Lung (tissue), 11 donors: ENCODE measurements at regions not wholly inside any gene's neighbourhood (a gene's known extent, or its start where the extent isn't known, plus 50 kb on each side); places are given as distances from the start of the nearest gene placed in this dataset.

Source experiments
- ATAC-seq: fragments of 200-7000 bp; cut with Tn5 transposase; one replicate; pipeline ENCODE4 v1.9.1; 2020; ENCODE audit warnings: moderate number of reproducible peaks; ENCODE audit not compliant: insufficient read depth, low FRiP score
- DNase-seq, 3 donors: peaks; one replicate each; pipeline ENCODE4 v3.0.0-alpha.2; 2013 to 2017
- H3K27ac ChIP-seq, 2 donors: one replicate each; pipeline ENCODE4 v1.5.1; 2013; ENCODE audit warnings: mild to moderate bottlenecking in 2 of 2, moderate library complexity in 2 of 2, control low read depth in 1 of 2, inconsistent platforms in 1 of 2, low read depth in 1 of 2, low read length in 1 of 2
- H3K27me3 ChIP-seq, 3 donors: one replicate each; pipeline ENCODE4 v1.5.1; 2013; ENCODE audit warnings: low read length in 2 of 3; ENCODE audit not compliant: control insufficient read depth in 3 of 3, insufficient read depth in 3 of 3
- H3K36me3 ChIP-seq, 4 donors: one replicate each; pipeline ENCODE4 v1.5.1; 2013; ENCODE audit warnings: low read length in 4 of 4, mild to moderate bottlenecking in 1 of 4, moderate library complexity in 1 of 4; ENCODE audit not compliant: control insufficient read depth in 4 of 4, insufficient read depth in 4 of 4
- H3K4me1 ChIP-seq, 5 donors: one replicate each; pipeline ENCODE4 v1.5.1; 2013; ENCODE audit warnings: low read length in 5 of 5, mild to moderate bottlenecking in 2 of 5, moderate library complexity in 1 of 5; ENCODE audit not compliant: control insufficient read depth in 5 of 5, insufficient read depth in 5 of 5
- H3K4me3 ChIP-seq: one replicate; pipeline ENCODE4 v1.5.1; 2013; ENCODE audit warnings: mild to moderate bottlenecking, control low read depth, moderate library complexity
- H3K9ac ChIP-seq, 2 donors: one replicate each; pipeline ENCODE4 v1.5.1; 2013; ENCODE audit warnings: low read length in 2 of 2, control low read depth in 1 of 2; ENCODE audit not compliant: insufficient read depth in 1 of 2
- H3K9me3 ChIP-seq, 4 donors: one replicate each; pipeline ENCODE4 v1.5.1; 2013; ENCODE audit warnings: low read length in 3 of 4, mild to moderate bottlenecking in 1 of 4, moderate library complexity in 1 of 4; ENCODE audit not compliant: control insufficient read depth in 4 of 4, insufficient read depth in 3 of 4
- CTCF ChIP-seq: IDR thresholded peaks from 2 replicates; pipeline ENCODE4 v1.5.1; 2012; ENCODE audit warnings: mild to moderate bottlenecking; ENCODE audit errors: control extremely low read depth, extremely low read depth
- WGBS, 2 donors: extraction: QIAGEN DNeasy Blood & Tissue Kit; methylation state at CpG; one replicate each; pipeline ENCODE4 v1.1.7; 2013; 5-methylcytosine and 5-hydroxymethylcytosine counted together
- donor health status: control.
- donor health status: control.
- donor health status: Bipolar disorder and iron deficiency.
- donor health status: healthy.
- donor health status: DM: yes; HTN: yes; CAD: no.

- Histone ChIP-seq H3K9ac (no peak overlapping the region), H3K27ac (peak overlapping the region in 1 of 2 donors; percentile 53), H3K4me1 (peaks cover 0 to 37% (median 13%) of the 10 kb centered on the region in 5 donors), H3K27me3 (no peaks in the 10 kb centered on the region), H3K9me3 (no peaks in the 10 kb centered on the region), H3K36me3 (no peaks in the 10 kb centered on the region), H3K4me3 (no peak overlapping the region)
- peak; percentile 49 to 93 (median 90) for DNase-seq
- 49 to 73% methylated on average over 1 of the region's 1 CpG for WGBS, 2 donors
- no peak for TF ChIP-seq CTCF
- no peak for ATAC-seq
These were observed 153.7 kb upstream of the KCNMB2 start for GRCh38 chr3:178382449-178383061.

GRCh38 chr3:178384321-178385230, 151.7 kb upstream of the KCNMB2 start:
- DNase-seq: peak in 2 of 3 donors; percentile 72 to 75
- Histone ChIP-seq H3K9ac (no peak overlapping the region), H3K4me3 (no peak overlapping the region), H3K36me3 (no peaks in the 10 kb centered on the region), H3K27ac (peak overlapping the region in 1 of 2 donors; percentile 85), H3K4me1 (peaks cover 0 to 37% (median 13%) of the 10 kb centered on the region in 5 donors), H3K9me3 (no peaks in the 10 kb centered on the region), H3K27me3 (no peaks in the 10 kb centered on the region)
- no peak for ATAC-seq
- WGBS, 2 donors: 65 to 76% methylated on average over 8 of the region's 8 CpGs
- no peak for TF ChIP-seq CTCF

GRCh38 chr3:178385280-178385952, 150.8 kb upstream of the KCNMB2 start:
- Histone ChIP-seq H3K9me3 (no peaks in the 10 kb centered on the region), H3K4me3 (no peak overlapping the region), H3K27ac (peak overlapping the region in 1 of 2 donors; percentile 85)

More at GRCh38 chr3:178385280-178385952, 150.8 kb upstream of the KCNMB2 start:
- Histone ChIP-seq H3K27me3 (no peaks in the 10 kb centered on the region), H3K36me3 (no peaks in the 10 kb centered on the region), H3K4me1 (peaks cover 0 to 37% (median 13%) of the 10 kb centered on the region in 5 donors), H3K9ac (no peak overlapping the region)
- peak; percentile 79 for ATAC-seq
- WGBS, 2 donors: 58 to 68% methylated on average over 5 of the region's 5 CpGs
- peak in 2 of 3 donors; percentile 79 to 83 for DNase-seq
- TF ChIP-seq CTCF: peak; percentile 63
